ENCODE measurements at regions not wholly inside any gene's neighbourhood (a gene's known extent, or its start where the extent isn't known, plus 50 kb on each side); places are given as distances from the start of the nearest gene placed in this dataset.

GRCh38 chr12:67798768-67799167 lies 150.2 kb downstream of the DYRK2 start:
- no peak overlapping the region for H3K4ac ChIP-seq (replicated peaks; ENCODE audit: insufficient read length, low read depth, low read length)
- no peak overlapping the region for H3K27ac ChIP-seq (ENCODE audit: low read depth, low read length)
- no peak overlapping the region for H2BK120ac ChIP-seq (replicated peaks; ENCODE audit: low read depth, low read length)
- H3K18ac ChIP-seq (ENCODE audit: extremely low read depth, low read length), result no peak overlapping the region
- H3K4me1 ChIP-seq (replicated peaks in 1 of 4; ENCODE audit: control insufficient read depth in 3 of 4, insufficient read depth in 4 of 4, low read length in 3 of 4), result peaks cover 0 to 10% (median 3%) of the 10 kb centered on the region in 4 experiments; a peak in 3 of 7 replicates
- no peak overlapping the region for H3K23ac ChIP-seq (ENCODE audit: insufficient read length)
- ChIA-PET POLR2A (ENCODE audit: partially characterized antibody) (no interaction called here), CTCF (ENCODE audit: partially characterized antibody) (interaction anchor here (1.0 kb wide), 1 partner anchor 143 kb away, joined by 3 read pairs; no protein-coding TSS in a partner anchor)
- H2AK5ac ChIP-seq (ENCODE audit: low read depth, low read length), result no peak overlapping the region
- no peaks in the 10 kb centered on the region for H3K9me3 ChIP-seq (ENCODE audit: insufficient read depth in 2 of 2, low read depth in 1 of 2, low read length in 1 of 2)
- no peak overlapping the region for H3K14ac ChIP-seq (ENCODE audit: insufficient read length)
- H3K23me2 ChIP-seq (ENCODE audit: low read depth, low read length), result no peaks in the 10 kb centered on the region
- H4K5ac ChIP-seq (ENCODE audit: insufficient read length, low read depth, low read length), result no peak overlapping the region
- H2BK5ac ChIP-seq (ENCODE audit: low read depth, low read length), result no peak overlapping the region
- H3K56ac ChIP-seq (replicated peaks; ENCODE audit: insufficient read length, low read depth, low read length), result no peak overlapping the region
- H3K9ac ChIP-seq (replicated peaks in 1 of 4; ENCODE audit: extremely low read depth in 1 of 4, low read depth in 3 of 4, low read length in 3 of 4), result no peak overlapping the region
- FAIRE-seq (no peak), DNase-seq (ENCODE audit: low read depth in 1 of 2, low spot score in 2 of 2) (no peak)
- H4K91ac ChIP-seq (replicated peaks; ENCODE audit: insufficient read length, low read length), result no peak overlapping the region
- no peak overlapping the region for H2BK12ac ChIP-seq (ENCODE audit: low read depth, low read length)
- no peaks in the 10 kb centered on the region for H3K79me2 ChIP-seq (ENCODE audit: control insufficient read depth in 1 of 2, insufficient read depth in 2 of 2, low read length in 2 of 2)
- no peak overlapping the region for H3K4me3 ChIP-seq (ENCODE audit: extremely low read depth in 1 of 4, insufficient read depth in 2 of 4, low read depth in 3 of 4, low read length in 4 of 4)
- no peaks in the 10 kb centered on the region for H3K79me1 ChIP-seq (ENCODE audit: low read depth, low read length)
- no peak overlapping the region for H2BK15ac ChIP-seq (ENCODE audit: low read length)
- H2AFZ ChIP-seq (ENCODE audit: low read length), result no peak overlapping the region
- no peak overlapping the region for H4K8ac ChIP-seq (ENCODE audit: extremely low read depth, insufficient read depth, low read length)
- H3K27me3 ChIP-seq (replicated peaks in 1 of 4; ENCODE audit: control insufficient read depth in 3 of 4, extremely low read depth in 1 of 4, insufficient read depth in 3 of 4, low read length in 3 of 4), result no peaks in the 10 kb centered on the region
- H2BK20ac ChIP-seq (ENCODE audit: low read length), result no peak overlapping the region
- H4K20me1 ChIP-seq (replicated peaks in 1 of 2; ENCODE audit: control insufficient read depth in 1 of 2, insufficient read depth in 2 of 2, low read length in 2 of 2), result no peaks in the 10 kb centered on the region
- 84% methylated on average over 2 of the region's 2 CpGs; no CpG with 5 or more reads in 1 of the 2 experiments for WGBS, 2 experiments (ENCODE audit: extremely low coverage in 1 of 2, insufficient coverage in 1 of 2, insufficient read length in 1 of 2, insufficient replicate concordance in 2 of 2, low coverage in 1 of 2, low lambda C conversion rate in 2 of 2, missing lambda C conversion rate in 1 of 2)
- no peak overlapping the region for H3K4me2 ChIP-seq (ENCODE audit: insufficient read depth in 1 of 2, low read depth in 2 of 2, low read length in 2 of 2)
- H3K36me3 ChIP-seq (ENCODE audit: control insufficient read depth in 2 of 4, insufficient read depth in 4 of 4, low read length in 3 of 4), result no peaks in the 10 kb centered on the region
- no peak for TF ChIP-seq TEAD4 (IDR thresholded peaks at IDR 0.05; ENCODE audit: low read depth, low read length)
- TF ChIP-seq PHF8 (conservative IDR thresholded peaks at IDR 0.05; ENCODE audit: low read depth, low read length), result no peak
- no peak for TF ChIP-seq SIN3A (conservative IDR thresholded peaks at IDR 0.05 in 1 of 2, IDR thresholded peaks at IDR 0.05 in 1 of 2; ENCODE audit: low read depth in 1 of 2, low read length in 2 of 2)
- no peak for TF ChIP-seq CTBP2 (IDR thresholded peaks at IDR 0.05; ENCODE audit: borderline replicate concordance, insufficient read depth, insufficient read length, low read length)
- TF ChIP-seq RAD21 (IDR thresholded peaks at IDR 0.05 in 1 of 2, conservative IDR thresholded peaks at IDR 0.05 in 1 of 2; ENCODE audit: low read depth in 2 of 2, low read length in 2 of 2), result no peak
- TF ChIP-seq FOSL1 (IDR thresholded peaks at IDR 0.05; ENCODE audit: insufficient read depth, low read depth, low read length), result no peak
- TF ChIP-seq GTF2F1 (IDR thresholded peaks at IDR 0.05; ENCODE audit: borderline replicate concordance, low read depth, low read length), result no peak
- no peak for TF ChIP-seq MAFK (IDR thresholded peaks at IDR 0.05; ENCODE audit: low read depth, low read length)
- no peak for TF ChIP-seq SP1 (IDR thresholded peaks at IDR 0.05; ENCODE audit: low read depth, low read length)
- no peak for TF ChIP-seq TAF7 (optimal IDR thresholded peaks at IDR 0.05; ENCODE audit: borderline replicate concordance, low read depth, low read length)
- TF ChIP-seq CBX8 (IDR thresholded peaks at IDR 0.05; ENCODE audit: borderline replicate concordance, low read depth, low read length), result no peak
- no peak for TF ChIP-seq RNF2 (IDR thresholded peaks at IDR 0.05; ENCODE audit: borderline replicate concordance, low read depth, low read length, missing control alignments, poor library complexity, severe bottlenecking)
- no peak for TF ChIP-seq EGR1 (IDR thresholded peaks at IDR 0.05; ENCODE audit: borderline replicate concordance, low read depth, low read length)
- TF ChIP-seq NANOG (IDR thresholded peaks at IDR 0.05; ENCODE audit: insufficient read depth, low read depth, low read length, poor library complexity, severe bottlenecking), result no peak

Data from H1 (cell line).